ACHN (cell line): ENCODE measurements at regions not wholly inside any gene's neighbourhood (a gene's known extent, or its start where the extent isn't known, plus 50 kb on each side); places are given as distances from the start of the nearest gene placed in this dataset.

Source experiments
- DNase-seq: peaks from one replicate; pipeline ENCODE4 v3.0.0-alpha.2; 2015
- in situ Hi-C: cut with HindIII; loops from 2 replicates; pipeline ENCODE4 v1.10.0; 2017; ENCODE audit warnings: low sequenced_read_pairs, low pct_ligation_motif_present, low pct_unique_long_range_greater_than_20kb

DNA sequence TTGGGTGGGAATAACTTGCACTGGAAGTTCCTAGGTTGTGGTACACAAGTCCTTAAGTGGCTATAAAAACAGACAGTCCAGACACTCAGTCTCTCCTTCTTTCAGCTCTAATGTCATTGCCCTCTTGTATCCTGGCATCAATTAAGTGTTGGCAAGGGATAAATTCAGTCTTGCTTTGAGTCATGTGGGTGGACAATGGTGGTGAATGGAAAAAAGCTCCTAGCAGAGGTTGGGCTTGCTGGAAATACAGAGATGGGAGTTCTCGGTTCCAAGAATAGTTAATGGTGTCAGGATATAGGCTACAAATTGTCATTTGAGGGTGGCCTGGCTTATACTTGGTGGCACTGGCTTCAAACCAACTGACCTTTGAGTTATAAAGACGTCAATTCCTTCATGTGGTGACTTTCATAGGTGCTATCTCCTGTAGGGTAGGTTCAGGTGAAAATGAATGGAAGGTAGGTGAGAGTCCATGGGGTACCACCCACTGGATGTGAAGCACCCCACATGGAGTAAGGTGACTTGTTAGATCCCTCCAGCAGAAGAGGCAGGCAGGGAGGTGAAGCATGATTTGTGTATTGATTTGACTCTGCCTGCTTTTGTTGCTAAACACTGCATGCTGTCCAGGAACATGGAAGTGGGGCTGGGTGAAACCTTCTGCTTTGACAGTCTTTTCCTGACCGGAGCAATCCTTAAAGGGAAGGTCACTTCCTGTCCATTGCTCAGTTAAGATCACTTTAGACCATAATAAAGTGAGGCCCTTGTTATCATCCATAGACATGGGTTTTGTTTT, 102.0 kb downstream of the LACC1 start:
- no peak for DNase-seq
- in situ Hi-C loops = no loop called here

DNA sequence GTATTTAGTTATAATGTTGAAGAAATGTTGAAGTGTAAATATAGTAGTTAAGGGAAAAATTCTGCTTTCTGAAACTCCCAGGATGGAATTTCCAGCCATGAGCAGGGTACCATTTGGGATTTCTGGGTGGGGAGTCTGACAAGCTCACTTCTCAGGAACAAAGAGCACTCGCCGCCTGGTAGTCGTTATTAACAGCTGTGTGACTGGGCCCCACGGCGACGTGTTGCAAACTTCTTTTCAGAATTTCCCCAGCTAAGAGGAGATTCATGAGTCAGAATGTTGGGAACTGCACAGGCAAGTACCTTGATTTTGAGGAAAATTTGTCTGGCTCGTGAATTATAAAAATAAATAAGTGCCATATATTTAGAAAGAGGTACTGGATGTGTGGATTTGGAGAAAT, 103.7 kb downstream of the LACC1 start:
- no peak for DNase-seq
- in situ Hi-C loops = no loop called here

- no peak for DNase-seq
- in situ Hi-C loops = no loop called here
These were observed 104.6 kb downstream of the LACC1 start for GRCh38 chr13:43984292-43984691.

- DNase-seq = no peak
- in situ Hi-C loops = no loop called here
These were observed 105.8 kb downstream of the LACC1 start for GRCh38 chr13:43985422-43986072.

- in situ Hi-C loops = no loop called here
- no peak for DNase-seq
These were observed 106.8 kb downstream of the LACC1 start for GRCh38 chr13:43986421-43986981.

- in situ Hi-C loops = no loop called here
- no peak for DNase-seq
These were observed 108.6 kb downstream of the LACC1 start for GRCh38 chr13:43988302-43988701.

GRCh38 chr13:43990021-43990420, 110.3 kb downstream of the LACC1 start:
- DNase-seq = no peak
- in situ Hi-C loops = no loop called here

GRCh38 chr13:43990829-43991228, 111.1 kb downstream of the LACC1 start:
- in situ Hi-C loops = no loop called here
- DNase-seq = no peak

DNA sequence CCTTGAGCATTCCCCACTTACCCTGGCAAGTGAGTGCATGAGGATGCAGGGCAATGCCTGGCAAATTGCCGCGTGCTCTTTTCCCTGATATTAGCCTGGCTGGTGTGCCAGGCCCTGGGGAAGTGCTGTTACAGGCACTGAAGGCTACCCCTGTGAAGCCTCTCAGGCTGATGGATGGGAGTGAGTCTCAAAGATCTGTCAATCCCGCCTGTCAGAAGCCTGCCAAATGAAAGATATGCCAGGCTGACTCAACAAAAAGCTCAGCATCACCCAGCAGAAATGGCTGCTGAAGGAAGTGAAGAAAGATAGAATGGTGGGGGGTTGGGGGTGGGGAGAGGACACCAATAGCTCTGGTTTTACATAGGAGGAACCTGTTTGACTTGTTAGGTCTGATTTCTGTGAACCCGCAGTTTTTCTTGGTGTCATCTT, 112.1 kb downstream of the LACC1 start:
- in situ Hi-C loops = no loop called here
- no peak for DNase-seq

DNA sequence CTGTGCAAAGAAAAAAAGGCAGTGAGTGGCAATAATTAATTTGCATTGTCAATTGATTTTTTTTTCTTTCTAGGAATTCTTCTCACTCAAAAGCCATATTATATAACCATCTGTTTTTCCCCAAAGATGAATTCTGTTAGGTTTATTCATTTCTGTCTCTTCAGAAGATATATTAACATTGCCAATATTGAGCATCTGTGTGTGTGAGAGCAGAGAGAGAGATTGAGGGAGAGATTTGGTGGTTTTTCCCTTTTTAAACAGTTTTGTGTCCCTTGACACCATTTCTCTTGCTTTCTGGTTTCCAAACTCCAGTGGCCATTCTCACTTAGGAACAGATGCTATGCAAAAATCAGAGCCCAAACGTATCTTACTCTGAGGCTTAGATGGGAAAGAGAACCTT, 112.5 kb downstream of the LACC1 start:
- in situ Hi-C loops = no loop called here
- no peak for DNase-seq

- no peak for DNase-seq
- in situ Hi-C loops = no loop called here
These were observed 115.5 kb downstream of the LACC1 start for GRCh38 chr13:43994999-43995859.

- in situ Hi-C loops = no loop called here
- no peak for DNase-seq
These were observed 116.5 kb downstream of the LACC1 start for GRCh38 chr13:43996221-43996620.

DNA sequence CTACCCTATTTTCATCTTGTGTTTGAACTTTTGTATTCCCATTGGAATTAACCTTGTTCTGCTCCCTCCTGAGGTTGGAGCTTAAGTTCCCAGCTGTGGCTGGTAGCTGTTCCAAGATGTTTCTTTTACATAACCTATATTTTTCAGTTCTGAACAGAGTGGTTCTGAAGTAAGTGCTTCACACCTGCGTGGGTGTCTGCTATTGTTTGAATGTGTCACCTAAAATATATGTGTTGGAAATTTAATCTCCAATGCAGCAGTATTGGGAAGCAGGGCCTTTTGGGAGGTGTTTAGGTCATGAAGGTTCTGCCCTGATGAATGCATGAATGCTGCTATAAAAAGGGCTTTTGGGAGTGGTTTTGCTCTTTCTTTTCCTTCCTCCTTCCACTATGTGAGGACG, 123.8 kb downstream of the LACC1 start:
- in situ Hi-C loops = no loop called here

DNA sequence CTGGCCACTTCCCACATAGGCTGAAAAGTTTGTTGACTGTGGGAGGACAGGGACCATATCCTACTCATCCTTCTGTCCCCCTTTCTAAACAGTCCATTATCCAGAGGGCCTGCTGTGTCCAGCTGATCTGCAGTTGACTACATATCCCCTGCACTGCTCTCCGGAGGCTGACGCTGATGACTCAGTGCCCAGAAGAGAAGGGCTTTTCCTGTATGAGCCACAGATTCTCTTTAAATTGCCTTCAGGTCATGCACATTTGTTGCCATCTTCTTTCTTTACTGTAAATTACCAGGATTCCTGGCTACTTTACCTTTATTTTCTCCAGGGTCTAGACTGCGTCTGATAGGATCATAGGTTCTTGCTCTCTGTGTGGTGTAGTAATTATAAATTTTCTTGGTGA, 125.2 kb downstream of the LACC1 start:
- peak; percentile 30 for DNase-seq
- in situ Hi-C loops = no loop called here

More for the DNA sequence above, 123.8 kb downstream of the LACC1 start:
- no peak for DNase-seq

DNA sequence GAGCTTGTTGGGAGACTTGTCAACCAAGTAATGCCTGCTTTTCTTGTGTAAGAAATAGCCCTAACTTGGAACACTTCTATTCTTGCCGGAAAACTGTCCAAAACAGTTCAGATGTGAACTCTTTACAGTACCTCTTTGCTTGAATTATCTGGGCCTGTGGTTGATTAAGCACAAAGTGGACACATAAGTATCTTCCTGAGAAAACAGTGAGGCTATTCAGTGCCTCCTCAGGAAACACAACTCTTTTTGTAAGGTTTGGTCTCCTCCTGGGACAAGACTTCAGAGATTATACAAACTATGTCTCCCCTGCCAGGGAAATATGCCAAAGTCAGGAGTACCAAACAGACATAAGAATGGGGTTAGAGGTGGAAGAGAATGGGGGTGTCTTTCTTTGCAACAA, 127.7 kb downstream of the LACC1 start:
- in situ Hi-C loops = no loop called here

DNA sequence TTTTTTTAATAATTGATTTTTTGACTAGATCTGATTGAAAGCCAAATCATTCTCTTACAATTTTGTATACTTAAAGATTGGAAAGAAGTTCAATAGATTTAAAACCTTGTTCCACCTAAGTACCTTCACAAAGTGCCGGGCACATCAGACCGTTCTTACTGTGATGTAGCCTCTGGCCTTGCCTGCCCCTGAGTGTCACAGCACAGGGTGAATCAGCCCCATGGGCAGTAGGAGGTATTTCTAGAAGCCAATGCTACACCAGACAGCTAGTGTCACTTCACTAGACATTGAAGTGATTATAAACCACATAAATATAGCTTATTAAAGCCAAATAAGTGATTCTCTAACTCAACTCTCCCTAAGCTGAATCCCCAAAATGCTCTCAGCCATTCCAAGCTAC, 131.3 kb downstream of the LACC1 start:
- in situ Hi-C loops = no loop called here
- no peak for DNase-seq

More for the DNA sequence above, 127.7 kb downstream of the LACC1 start:
- DNase-seq = no peak

GRCh38 chr13:44012910-44013757, 133.4 kb downstream of the LACC1 start:
- DNase-seq = no peak
- in situ Hi-C loops = no loop called here

DNA sequence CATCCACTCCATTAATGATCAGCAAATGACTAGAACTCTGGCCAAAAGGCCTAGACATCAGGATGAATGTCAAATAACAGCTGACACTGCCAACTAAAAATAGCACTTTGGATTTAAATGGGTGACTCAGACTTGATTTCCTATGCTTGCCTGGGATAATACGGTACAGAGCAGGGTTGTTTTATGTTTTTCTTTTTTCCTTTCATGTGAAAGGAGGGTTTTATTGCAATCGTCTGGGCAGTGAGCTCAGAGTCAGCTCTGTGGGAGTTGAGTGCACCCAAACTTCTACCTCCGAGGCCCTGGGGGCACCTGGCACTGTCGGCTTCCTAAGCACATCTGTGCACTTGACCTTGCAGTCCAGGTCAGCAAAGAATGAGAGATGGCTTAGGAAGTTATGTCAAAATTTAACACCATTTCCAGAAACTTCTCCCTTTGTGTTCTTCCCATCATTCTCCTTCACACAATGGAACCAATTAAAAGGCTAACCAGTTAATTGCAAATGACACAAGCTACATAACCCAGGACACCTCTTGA, 134.1 kb downstream of the LACC1 start:
- in situ Hi-C loops = no loop called here
- no peak for DNase-seq
